Body of pancreas (tissue), 4 donors: ENCODE measurements at regions not wholly inside any gene's neighbourhood (a gene's known extent, or its start where the extent isn't known, plus 50 kb on each side); places are given as distances from the start of the nearest gene placed in this dataset.

Experiments used
- POLR2A ChIP-seq, 3 donors: fragments of 450-650 bp; IDR thresholded peaks; one replicate each; pipeline ENCODE4 v1.6.1; 2016; ENCODE audit warnings: antibody characterized with exemption in 3 of 3, mild to moderate bottlenecking in 2 of 3
- TF ChIP-seq, protein P1 (sequence below), 7 experiments: fragments of 450-650 bp in 4 of 7; fragments of 200-600 bp in 3 of 7; sonication (generic) in 3 of 7; IDR thresholded peaks; one replicate each; pipeline ENCODE4 v1.5.1; 2016 to 2019; ENCODE audit warnings: antibody characterized with exemption in 7 of 7

DNA sequence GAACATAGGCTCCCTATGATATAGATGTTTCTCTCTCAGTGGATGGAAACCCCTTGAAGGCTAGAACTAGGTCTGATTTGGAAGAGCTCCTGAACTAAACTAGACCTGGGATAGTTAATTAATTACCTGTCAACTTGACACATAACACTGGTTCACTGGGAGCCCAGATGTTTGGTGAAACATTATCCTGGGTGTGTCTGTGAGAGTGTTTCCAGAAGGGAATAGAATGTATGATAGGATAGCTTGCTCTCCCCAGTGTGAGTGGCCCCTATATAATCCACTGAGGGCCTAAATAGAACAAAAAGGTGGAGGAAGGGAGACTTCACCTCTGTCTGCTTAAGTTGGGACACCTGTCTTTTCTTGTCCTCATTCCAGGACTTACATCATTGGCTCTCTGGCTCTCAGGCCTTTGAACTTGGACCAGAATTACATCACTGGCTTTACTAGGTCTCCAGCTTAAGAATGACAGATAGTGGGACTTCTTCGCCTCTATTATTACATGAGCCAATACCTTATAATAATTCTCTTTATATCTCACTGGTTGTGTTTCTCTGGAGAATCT is 194.1 kb downstream of the KTN1 start:
- TF ChIP-seq, protein P1, sequence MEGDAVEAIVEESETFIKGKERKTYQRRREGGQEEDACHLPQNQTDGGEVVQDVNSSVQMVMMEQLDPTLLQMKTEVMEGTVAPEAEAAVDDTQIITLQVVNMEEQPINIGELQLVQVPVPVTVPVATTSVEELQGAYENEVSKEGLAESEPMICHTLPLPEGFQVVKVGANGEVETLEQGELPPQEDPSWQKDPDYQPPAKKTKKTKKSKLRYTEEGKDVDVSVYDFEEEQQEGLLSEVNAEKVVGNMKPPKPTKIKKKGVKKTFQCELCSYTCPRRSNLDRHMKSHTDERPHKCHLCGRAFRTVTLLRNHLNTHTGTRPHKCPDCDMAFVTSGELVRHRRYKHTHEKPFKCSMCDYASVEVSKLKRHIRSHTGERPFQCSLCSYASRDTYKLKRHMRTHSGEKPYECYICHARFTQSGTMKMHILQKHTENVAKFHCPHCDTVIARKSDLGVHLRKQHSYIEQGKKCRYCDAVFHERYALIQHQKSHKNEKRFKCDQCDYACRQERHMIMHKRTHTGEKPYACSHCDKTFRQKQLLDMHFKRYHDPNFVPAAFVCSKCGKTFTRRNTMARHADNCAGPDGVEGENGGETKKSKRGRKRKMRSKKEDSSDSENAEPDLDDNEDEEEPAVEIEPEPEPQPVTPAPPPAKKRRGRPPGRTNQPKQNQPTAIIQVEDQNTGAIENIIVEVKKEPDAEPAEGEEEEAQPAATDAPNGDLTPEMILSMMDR (IDR thresholded peaks at IDR 0.05) = no peak
- no peak for TF ChIP-seq POLR2A (IDR thresholded peaks at IDR 0.05)
